ENCODE measurements at regions not wholly inside any gene's neighbourhood (a gene's known extent, or its start where the extent isn't known, plus 50 kb on each side); places are given as distances from the start of the nearest gene placed in this dataset.

GRCh38 chr12:127640181-127640886 is 626.6 kb upstream of the TMEM132C start:
- no peaks in the 10 kb centered on the region for H3K27me3 ChIP-seq (ENCODE audit: control insufficient read depth, insufficient read depth, low read length)
- intact Hi-C loops (cut with micrococcal nuclease) = no loop called here
- H3K27ac ChIP-seq (ENCODE audit: low read length) = no peak overlapping the region
- no peaks in the 10 kb centered on the region for H3K36me3 ChIP-seq (ENCODE audit: control insufficient read depth, insufficient read depth, low read length)
- no peak for TF ChIP-seq CTCF (IDR thresholded peaks at IDR 0.05)
- H3K4me1 ChIP-seq (ENCODE audit: control insufficient read depth, insufficient read depth, low read length) = no peaks in the 10 kb centered on the region
- DNase-seq = no peak
- no peaks in the 10 kb centered on the region for H3K9me3 ChIP-seq (ENCODE audit: control insufficient read depth, insufficient read depth, low read length)
- no peaks in the 10 kb centered on the region for H3K36me3 Mint-ChIP-seq
- H3K27ac Mint-ChIP-seq = no peak overlapping the region
- no peak overlapping the region for H3K4me3 Mint-ChIP-seq
- no peaks in the 10 kb centered on the region for H3K4me1 Mint-ChIP-seq
- peaks cover 3 to 10% of the 10 kb centered on the region in 2 donors for H3K9me3 Mint-ChIP-seq
- no peaks in the 10 kb centered on the region for H3K27me3 Mint-ChIP-seq (ENCODE audit: low read depth in 2 of 2)
- WGBS (ENCODE audit: insufficient coverage) = 81% methylated on average over 6 of the region's 6 CpGs
- no peak for ATAC-seq
- H3K4me3 ChIP-seq (ENCODE audit: low read length) = no peak overlapping the region

- TF ChIP-seq CTCF (IDR thresholded peaks at IDR 0.05) = no peak
- Mint-ChIP-seq H3K4me1 (no peaks in the 10 kb centered on the region), H3K27me3 (ENCODE audit: low read depth in 2 of 2) (no peaks in the 10 kb centered on the region), H3K27ac (no peak overlapping the region), H3K36me3 (no peaks in the 10 kb centered on the region), H3K9me3 (peaks cover 3 to 12% of the 10 kb centered on the region in 2 donors), H3K4me3 (no peak overlapping the region)
- DNase-seq = no peak
- no peak overlapping the region for H3K4me3 ChIP-seq (ENCODE audit: low read length)
- WGBS (ENCODE audit: insufficient coverage) = 93% methylated on average over 8 of the region's 8 CpGs
- ATAC-seq = no peak
- H3K9me3 ChIP-seq (ENCODE audit: control insufficient read depth, insufficient read depth, low read length) = no peaks in the 10 kb centered on the region
- H3K27ac ChIP-seq (ENCODE audit: low read length) = no peak overlapping the region
- intact Hi-C loops (cut with micrococcal nuclease) = no loop called here
- H3K27me3 ChIP-seq (ENCODE audit: control insufficient read depth, insufficient read depth, low read length) = no peaks in the 10 kb centered on the region
- no peaks in the 10 kb centered on the region for H3K4me1 ChIP-seq (ENCODE audit: control insufficient read depth, insufficient read depth, low read length)
- H3K36me3 ChIP-seq (ENCODE audit: control insufficient read depth, insufficient read depth, low read length) = no peaks in the 10 kb centered on the region
Observed at GRCh38 chr12:127642208-127642607, 624.8 kb upstream of the TMEM132C start.

- intact Hi-C loops (cut with micrococcal nuclease) = no loop called here
- Mint-ChIP-seq H3K27ac (no peak overlapping the region), H3K4me1 (no peaks in the 10 kb centered on the region), H3K4me3 (no peak overlapping the region), H3K27me3 (ENCODE audit: low read depth in 2 of 2) (no peaks in the 10 kb centered on the region), H3K9me3 (peaks cover under 1 to 10% of the 10 kb centered on the region in 2 donors), H3K36me3 (no peaks in the 10 kb centered on the region)
- Histone ChIP-seq H3K9me3 (ENCODE audit: control insufficient read depth, insufficient read depth, low read length) (no peaks in the 10 kb centered on the region), H3K27me3 (ENCODE audit: control insufficient read depth, insufficient read depth, low read length) (no peaks in the 10 kb centered on the region), H3K4me1 (ENCODE audit: control insufficient read depth, insufficient read depth, low read length) (no peaks in the 10 kb centered on the region), H3K36me3 (ENCODE audit: control insufficient read depth, insufficient read depth, low read length) (no peaks in the 10 kb centered on the region), H3K4me3 (ENCODE audit: low read length) (no peak overlapping the region), H3K27ac (ENCODE audit: low read length) (no peak overlapping the region)
- ATAC-seq (no peak), DNase-seq (no peak)
- 85% methylated on average over 5 of the region's 5 CpGs for WGBS (ENCODE audit: insufficient coverage)
- TF ChIP-seq CTCF (IDR thresholded peaks at IDR 0.05) = no peak
Observed at GRCh38 chr12:127648321-127648720, 618.6 kb upstream of the TMEM132C start.

- Mint-ChIP-seq H3K9me3 (peaks cover 0 to 4% of the 10 kb centered on the region in 2 donors), H3K4me3 (no peak overlapping the region), H3K27me3 (ENCODE audit: low read depth in 2 of 2) (no peaks in the 10 kb centered on the region), H3K4me1 (no peaks in the 10 kb centered on the region), H3K36me3 (no peaks in the 10 kb centered on the region), H3K27ac (no peak overlapping the region)
- no peak overlapping the region for H3K4me3 ChIP-seq (ENCODE audit: low read length)
- no peak overlapping the region for H3K27ac ChIP-seq (ENCODE audit: low read length)
- no peaks in the 10 kb centered on the region for H3K4me1 ChIP-seq (ENCODE audit: control insufficient read depth, insufficient read depth, low read length)
- TF ChIP-seq CTCF (IDR thresholded peaks at IDR 0.05) = no peak
- no peaks in the 10 kb centered on the region for H3K9me3 ChIP-seq (ENCODE audit: control insufficient read depth, insufficient read depth, low read length)
- intact Hi-C loops (cut with micrococcal nuclease) = no loop called here
- 46% methylated on average over 1 of the region's 2 CpGs for WGBS (ENCODE audit: insufficient coverage)
- H3K27me3 ChIP-seq (ENCODE audit: control insufficient read depth, insufficient read depth, low read length) = no peaks in the 10 kb centered on the region
- DNase-seq (no peak), ATAC-seq (no peak)
- no peaks in the 10 kb centered on the region for H3K36me3 ChIP-seq (ENCODE audit: control insufficient read depth, insufficient read depth, low read length)
Observed at GRCh38 chr12:127649961-127650360, 617.0 kb upstream of the TMEM132C start.

All from natural killer cell (primary cell).